ENCODE measurements at regions not wholly inside any gene's neighbourhood (a gene's known extent, or its start where the extent isn't known, plus 50 kb on each side); places are given as distances from the start of the nearest gene placed in this dataset.
"Not testable (repeated sequence)": the region's sequence is repeated elsewhere in the genome, so short reads cannot be mapped to it uniquely, and the experiment has no call there.

DNA sequence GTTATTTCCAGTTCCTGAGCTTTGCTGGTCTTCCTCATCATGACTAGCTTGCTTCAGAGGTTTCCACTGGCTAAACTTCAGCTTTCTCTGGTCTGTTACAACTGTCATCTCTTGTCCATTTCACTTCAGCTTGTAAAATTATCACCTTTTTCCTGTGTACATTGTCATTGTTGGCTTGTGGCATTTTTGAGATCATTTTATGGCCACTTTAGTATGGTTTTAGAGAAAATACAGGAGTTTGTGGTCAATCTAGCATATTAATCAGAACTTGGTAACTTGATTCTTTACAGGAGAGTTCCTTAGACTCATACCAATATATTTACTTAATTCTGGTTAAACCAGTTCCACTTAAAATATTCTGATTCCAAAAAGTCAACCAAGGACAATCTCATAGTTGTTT, 235.9 kb upstream of the KITLG start:
- no peak for DNase-seq (ENCODE audit: low read depth, low spot score)
- H3K4me3 ChIP-seq (ENCODE audit: insufficient read length, low read depth), result no peak overlapping the region
- H3K9me3 ChIP-seq (ENCODE audit: insufficient read depth, low read length), result no peaks in the 10 kb centered on the region
- no peaks in the 10 kb centered on the region for H3K36me3 ChIP-seq (ENCODE audit: insufficient read depth, insufficient read length, low read length)
- no peaks in the 10 kb centered on the region for H3K4me1 ChIP-seq (ENCODE audit: insufficient read depth, insufficient read length)
- H3K27me3 ChIP-seq (ENCODE audit: insufficient read depth, insufficient read length), result no peaks in the 10 kb centered on the region
- no peak overlapping the region for H3K9ac ChIP-seq (ENCODE audit: insufficient read length, low read depth)
- TF ChIP-seq SUZ12 (IDR thresholded peaks at IDR 0.05; ENCODE audit: extremely low read depth, insufficient read depth, insufficient read length) (no peak), ZNF274 (IDR thresholded peaks at IDR 0.05; ENCODE audit: low read depth, low read length) (no peak), YY1 (IDR thresholded peaks at IDR 0.05; ENCODE audit: insufficient read depth, insufficient read length) (no peak)

DNA sequence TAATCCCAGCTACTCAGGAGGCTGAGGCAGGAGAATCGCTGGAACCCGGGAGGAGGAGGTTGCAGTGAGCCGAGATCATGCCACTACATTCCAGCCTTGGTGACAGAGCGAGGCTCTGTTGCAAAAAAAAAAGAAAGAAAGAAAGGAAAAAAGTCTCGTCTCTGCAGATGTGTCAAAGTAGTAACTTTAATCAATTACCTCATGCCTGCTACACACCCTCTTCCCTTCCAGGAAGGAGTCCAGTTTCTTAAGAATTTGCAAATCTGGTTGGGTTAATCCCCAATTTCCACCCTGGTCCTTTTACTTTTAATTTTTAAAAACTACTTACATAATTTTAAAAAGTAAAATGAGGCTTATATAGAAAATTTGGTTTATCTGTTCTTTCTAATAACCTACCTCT, 234.5 kb upstream of the KITLG start:
- no peak for TF ChIP-seq YY1 (IDR thresholded peaks at IDR 0.05; ENCODE audit: insufficient read depth, insufficient read length)
- no peak for TF ChIP-seq ZNF274 (IDR thresholded peaks at IDR 0.05; ENCODE audit: low read depth, low read length)
- Histone ChIP-seq H3K9ac (ENCODE audit: insufficient read length, low read depth) (no peak overlapping the region), H3K4me3 (ENCODE audit: insufficient read length, low read depth) (no peak overlapping the region), H3K27me3 (ENCODE audit: insufficient read depth, insufficient read length) (no peaks in the 10 kb centered on the region), H3K36me3 (ENCODE audit: insufficient read depth, insufficient read length, low read length) (no peaks in the 10 kb centered on the region), H3K4me1 (ENCODE audit: insufficient read depth, insufficient read length) (no peaks in the 10 kb centered on the region), H3K9me3 (ENCODE audit: insufficient read depth, low read length) (no peaks in the 10 kb centered on the region)
- DNase-seq (ENCODE audit: low read depth, low spot score), result no peak

DNA sequence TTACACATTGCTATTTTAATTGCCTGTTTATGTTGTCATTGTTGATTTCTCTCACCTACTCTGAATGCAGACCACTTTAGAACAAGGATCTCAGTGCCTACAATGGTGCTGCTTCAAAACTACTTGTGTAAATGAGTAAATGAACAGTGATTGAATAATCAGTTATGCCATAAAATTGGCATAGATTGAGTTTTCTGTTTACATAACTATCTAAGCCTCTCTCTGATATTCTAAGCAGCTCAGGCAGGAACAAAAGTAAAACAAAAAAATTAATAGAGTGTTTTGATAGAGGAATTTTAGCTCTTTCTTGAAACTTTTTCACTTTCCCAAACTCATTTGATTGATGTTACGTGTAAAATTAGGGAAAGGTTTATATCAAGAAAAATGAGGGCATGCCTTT, 232.3 kb upstream of the KITLG start:
- Histone ChIP-seq H3K36me3 (ENCODE audit: insufficient read depth, insufficient read length, low read length) (no peaks in the 10 kb centered on the region), H3K27me3 (ENCODE audit: insufficient read depth, insufficient read length) (no peaks in the 10 kb centered on the region), H3K9me3 (ENCODE audit: insufficient read depth, low read length) (no peaks in the 10 kb centered on the region), H3K4me1 (ENCODE audit: insufficient read depth, insufficient read length) (no peaks in the 10 kb centered on the region), H3K4me3 (ENCODE audit: insufficient read length, low read depth) (no peak overlapping the region), H3K9ac (ENCODE audit: insufficient read length, low read depth) (no peak overlapping the region)
- TF ChIP-seq YY1 (IDR thresholded peaks at IDR 0.05; ENCODE audit: insufficient read depth, insufficient read length) (no peak), ZNF274 (IDR thresholded peaks at IDR 0.05; ENCODE audit: low read depth, low read length) (no peak), SUZ12 (IDR thresholded peaks at IDR 0.05; ENCODE audit: extremely low read depth, insufficient read depth, insufficient read length) (no peak)
- no peak for DNase-seq (ENCODE audit: low read depth, low spot score)

DNA sequence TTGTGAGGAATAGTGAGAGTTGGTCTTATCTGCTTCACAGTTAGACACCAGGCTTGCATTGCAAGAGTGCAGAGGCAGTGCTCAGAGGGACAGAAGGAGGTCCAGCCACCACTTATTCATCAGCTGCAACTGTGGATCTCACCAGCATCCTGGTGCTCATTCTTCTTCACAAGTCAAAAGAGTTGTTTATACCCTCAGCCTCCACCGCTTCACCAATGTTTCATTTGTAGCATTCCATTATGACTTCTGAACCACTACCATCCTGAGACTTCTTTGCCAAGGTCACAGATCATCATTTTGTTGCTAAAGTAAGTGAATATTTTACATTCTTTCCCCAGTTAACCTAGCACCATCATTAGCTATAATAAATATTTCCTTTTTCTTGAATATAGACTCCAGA, 230.5 kb upstream of the KITLG start:
- H3K4me3 ChIP-seq (ENCODE audit: insufficient read length, low read depth), result no peak overlapping the region
- no peak for DNase-seq (ENCODE audit: low read depth, low spot score)
- H3K36me3 ChIP-seq (ENCODE audit: insufficient read depth, insufficient read length, low read length), result no peaks in the 10 kb centered on the region
- no peak overlapping the region for H3K9ac ChIP-seq (ENCODE audit: insufficient read length, low read depth)
- TF ChIP-seq YY1 (IDR thresholded peaks at IDR 0.05; ENCODE audit: insufficient read depth, insufficient read length), result no peak
- TF ChIP-seq ZNF274 (IDR thresholded peaks at IDR 0.05; ENCODE audit: low read depth, low read length), result no peak
- no peaks in the 10 kb centered on the region for H3K9me3 ChIP-seq (ENCODE audit: insufficient read depth, low read length)
- H3K4me1 ChIP-seq (ENCODE audit: insufficient read depth, insufficient read length), result no peaks in the 10 kb centered on the region
- no peaks in the 10 kb centered on the region for H3K27me3 ChIP-seq (ENCODE audit: insufficient read depth, insufficient read length)

DNA sequence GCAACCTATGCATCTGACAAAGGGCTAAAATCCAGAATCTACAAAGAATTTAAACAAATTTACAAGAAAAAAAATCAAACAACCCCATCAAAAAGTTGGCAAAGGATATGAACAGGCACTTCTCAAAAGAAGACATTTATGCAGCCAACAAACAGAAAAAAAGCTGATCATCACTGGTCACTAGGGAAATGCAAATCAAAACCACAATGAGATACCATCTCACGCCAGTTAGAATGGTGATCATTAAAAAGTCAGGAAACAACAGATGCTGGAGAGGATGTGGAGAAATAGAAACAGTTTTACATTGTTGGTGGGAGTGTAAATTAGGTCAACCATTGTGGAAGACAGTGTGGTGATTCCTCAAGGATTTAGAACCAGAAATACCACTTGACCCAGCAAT, 229.6 kb upstream of the KITLG start:
- H3K36me3 ChIP-seq (ENCODE audit: insufficient read depth, insufficient read length, low read length); H3K9me3 ChIP-seq (ENCODE audit: insufficient read depth, low read length); H3K27me3 ChIP-seq (ENCODE audit: insufficient read depth, insufficient read length); H3K9ac ChIP-seq (ENCODE audit: insufficient read length, low read depth); H3K4me1 ChIP-seq (ENCODE audit: insufficient read depth, insufficient read length); H3K4me3 ChIP-seq (ENCODE audit: insufficient read length, low read depth); DNase-seq (ENCODE audit: low read depth, low spot score): not testable (repeated sequence)

DNA sequence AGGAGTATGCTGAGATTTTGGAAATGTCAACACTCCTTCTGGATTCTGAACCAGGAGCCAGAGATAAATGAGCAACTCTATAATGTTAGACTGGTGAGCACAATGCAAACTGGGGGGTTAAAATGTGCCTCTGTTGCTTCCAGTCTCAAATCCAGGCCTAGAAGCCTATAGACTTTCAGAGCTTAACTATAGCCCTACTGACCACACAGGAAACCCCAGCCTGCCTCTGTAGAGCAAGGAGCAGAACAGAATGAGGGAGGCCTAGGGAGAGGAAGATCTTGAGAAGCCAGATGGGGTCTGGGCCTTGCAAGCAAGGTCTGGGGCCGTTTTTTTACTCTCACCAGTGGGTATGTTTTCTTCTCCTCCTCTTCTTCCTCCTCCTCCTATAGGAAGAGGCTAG, 225.4 kb upstream of the KITLG start:
- H3K9ac ChIP-seq (ENCODE audit: insufficient read length, low read depth), result no peak overlapping the region
- DNase-seq (ENCODE audit: low read depth, low spot score), result no peak
- no peak for TF ChIP-seq YY1 (IDR thresholded peaks at IDR 0.05; ENCODE audit: insufficient read depth, insufficient read length)
- TF ChIP-seq SUZ12 (IDR thresholded peaks at IDR 0.05; ENCODE audit: extremely low read depth, insufficient read depth, insufficient read length), result no peak
- TF ChIP-seq ZNF274 (IDR thresholded peaks at IDR 0.05; ENCODE audit: low read depth, low read length), result no peak

DNA sequence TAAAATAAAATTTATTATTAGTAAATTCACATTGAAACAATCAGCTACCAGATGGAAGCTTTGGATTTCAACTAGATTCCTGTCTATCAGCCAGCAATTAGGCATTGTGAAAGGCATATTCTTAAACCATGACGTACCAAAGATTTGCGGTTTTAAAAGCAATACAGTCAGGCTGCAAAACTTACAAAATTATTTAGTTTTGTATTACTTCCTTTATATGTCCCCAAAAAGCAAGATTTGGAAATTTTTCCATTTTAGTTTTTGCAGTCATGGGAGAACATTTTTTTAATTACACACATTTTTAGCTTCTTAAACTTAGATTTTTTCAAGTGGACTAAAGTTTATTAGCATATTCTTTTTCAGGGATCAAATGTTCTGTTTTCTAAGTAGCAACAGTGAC, 225.0 kb upstream of the KITLG start:
- DNase-seq (ENCODE audit: low read depth, low spot score), result no peak
- Histone ChIP-seq H3K4me1 (ENCODE audit: insufficient read depth, insufficient read length) (no peaks in the 10 kb centered on the region), H3K36me3 (ENCODE audit: insufficient read depth, insufficient read length, low read length) (no peaks in the 10 kb centered on the region), H3K9me3 (ENCODE audit: insufficient read depth, low read length) (no peaks in the 10 kb centered on the region), H3K9ac (ENCODE audit: insufficient read length, low read depth) (no peak overlapping the region), H3K27me3 (ENCODE audit: insufficient read depth, insufficient read length) (no peaks in the 10 kb centered on the region), H3K4me3 (ENCODE audit: insufficient read length, low read depth) (no peak overlapping the region)
- TF ChIP-seq ZNF274 (IDR thresholded peaks at IDR 0.05; ENCODE audit: low read depth, low read length) (no peak), SUZ12 (IDR thresholded peaks at IDR 0.05; ENCODE audit: extremely low read depth, insufficient read depth, insufficient read length) (no peak), YY1 (IDR thresholded peaks at IDR 0.05; ENCODE audit: insufficient read depth, insufficient read length) (no peak)

More for the DNA sequence above, 225.4 kb upstream of the KITLG start:
- H3K27me3 ChIP-seq (ENCODE audit: insufficient read depth, insufficient read length), result no peaks in the 10 kb centered on the region
- H3K4me3 ChIP-seq (ENCODE audit: insufficient read length, low read depth), result no peak overlapping the region
- no peaks in the 10 kb centered on the region for H3K36me3 ChIP-seq (ENCODE audit: insufficient read depth, insufficient read length, low read length)
- no peaks in the 10 kb centered on the region for H3K4me1 ChIP-seq (ENCODE audit: insufficient read depth, insufficient read length)
- H3K9me3 ChIP-seq (ENCODE audit: insufficient read depth, low read length), result no peaks in the 10 kb centered on the region

DNA sequence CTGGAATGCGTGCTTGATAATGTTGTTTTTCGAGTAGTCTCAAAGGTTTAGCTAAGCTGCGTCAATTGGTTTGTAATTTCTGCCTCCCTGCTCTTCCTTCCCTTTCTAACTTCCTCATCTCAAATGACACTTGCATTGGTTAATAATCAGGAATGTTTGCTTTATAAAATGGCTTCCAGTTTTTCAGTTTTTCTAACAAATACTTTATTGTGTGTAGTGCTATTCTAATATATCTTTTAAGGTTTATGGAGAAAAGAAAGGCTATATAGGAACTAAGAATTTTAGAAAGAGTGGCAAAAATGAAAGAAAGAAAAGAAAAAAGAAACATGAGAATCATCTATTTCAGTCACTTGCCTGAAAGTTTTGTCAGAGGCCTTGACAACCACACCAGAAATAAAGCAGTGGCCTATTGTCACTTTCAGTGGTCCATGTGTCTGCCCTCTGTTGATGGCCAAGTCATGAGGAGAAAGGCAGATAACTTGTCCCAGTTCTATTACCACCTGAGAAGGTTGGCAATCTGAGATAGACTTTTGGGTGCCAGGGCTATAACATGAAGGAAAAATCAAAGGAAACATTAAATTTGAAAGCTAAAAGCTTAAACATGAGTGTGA, 221.9 kb upstream of the KITLG start:
- DNase-seq (ENCODE audit: low read depth, low spot score), result no peak
- Histone ChIP-seq H3K9ac (ENCODE audit: insufficient read length, low read depth) (no peak overlapping the region), H3K27me3 (ENCODE audit: insufficient read depth, insufficient read length) (no peaks in the 10 kb centered on the region), H3K36me3 (ENCODE audit: insufficient read depth, insufficient read length, low read length) (no peaks in the 10 kb centered on the region), H3K4me1 (ENCODE audit: insufficient read depth, insufficient read length) (no peaks in the 10 kb centered on the region), H3K9me3 (ENCODE audit: insufficient read depth, low read length) (no peaks in the 10 kb centered on the region), H3K4me3 (ENCODE audit: insufficient read length, low read depth) (no peak overlapping the region)
- no peak for TF ChIP-seq YY1 (IDR thresholded peaks at IDR 0.05; ENCODE audit: insufficient read depth, insufficient read length)
- TF ChIP-seq ZNF274 (IDR thresholded peaks at IDR 0.05; ENCODE audit: low read depth, low read length), result no peak
- TF ChIP-seq SUZ12 (IDR thresholded peaks at IDR 0.05; ENCODE audit: extremely low read depth, insufficient read depth, insufficient read length), result no peak
